ENCODE measurements at regions not wholly inside any gene's neighbourhood (a gene's known extent, or its start where the extent isn't known, plus 50 kb on each side); places are given as distances from the start of the nearest gene placed in this dataset.
A peak's percentile ranks its signal among the peaks of the same experiment; 100 is the strongest.

GRCh38 chr6:126947070-126947469 is 171.4 kb upstream of the RSPO3 start:
- H3K4me1 Mint-ChIP-seq (ENCODE audit: insufficient read depth, unreplicated experiment) = no peaks in the 10 kb centered on the region
- H3K27me3 Mint-ChIP-seq (ENCODE audit: insufficient read depth, unreplicated experiment) = peaks cover 35% of the 10 kb centered on the region
- H3K9me3 Mint-ChIP-seq (ENCODE audit: unreplicated experiment) = no peaks in the 10 kb centered on the region
- BruUV-seq (replicated peaks) = no TSS peak
- no peak for DNase-seq (ENCODE audit: unreplicated experiment)
- CTCF ChIA-PET = no interaction called here
- no peak overlapping the region for H3K27ac Mint-ChIP-seq (ENCODE audit: low read depth, unreplicated experiment)
- no peaks in the 10 kb centered on the region for H3K36me3 Mint-ChIP-seq (ENCODE audit: insufficient read depth, unreplicated experiment)
- POLR2A ChIA-PET = no interaction called here
- TF ChIP-seq CTCF (IDR thresholded peaks at IDR 0.05; ENCODE audit: unreplicated experiment) = no peak
- H3K4me3 Mint-ChIP-seq (ENCODE audit: unreplicated experiment) = no peak overlapping the region
- intact Hi-C loops (cut with micrococcal nuclease) = no loop called here

- intact Hi-C loops (cut with micrococcal nuclease) = no loop called here
- Mint-ChIP-seq H3K4me1 (ENCODE audit: insufficient read depth, unreplicated experiment) (no peaks in the 10 kb centered on the region), H3K27me3 (ENCODE audit: insufficient read depth, unreplicated experiment) (peaks cover 29% of the 10 kb centered on the region), H3K27ac (ENCODE audit: low read depth, unreplicated experiment) (no peak overlapping the region), H3K36me3 (ENCODE audit: insufficient read depth, unreplicated experiment) (no peaks in the 10 kb centered on the region), H3K4me3 (ENCODE audit: unreplicated experiment) (no peak overlapping the region), H3K9me3 (ENCODE audit: unreplicated experiment) (no peaks in the 10 kb centered on the region)
- no peak for DNase-seq (ENCODE audit: unreplicated experiment)
- POLR2A ChIA-PET = no interaction called here
- TF ChIP-seq CTCF (IDR thresholded peaks at IDR 0.05; ENCODE audit: unreplicated experiment) = no peak
- no TSS peak for BruUV-seq (replicated peaks)
- CTCF ChIA-PET = no interaction called here
These were observed 168.7 kb upstream of the RSPO3 start for GRCh38 chr6:126949786-126950185.

GRCh38 chr6:126955621-126956020 is 162.8 kb upstream of the RSPO3 start:
- ChIA-PET POLR2A (no interaction called here), CTCF (no interaction called here)
- peaks cover 67% of the 10 kb centered on the region for H3K27me3 Mint-ChIP-seq (ENCODE audit: insufficient read depth, unreplicated experiment)
- H3K36me3 Mint-ChIP-seq (ENCODE audit: insufficient read depth, unreplicated experiment) = no peaks in the 10 kb centered on the region
- H3K9me3 Mint-ChIP-seq (ENCODE audit: unreplicated experiment) = no peaks in the 10 kb centered on the region
- BruUV-seq (replicated peaks) = no TSS peak
- peak; percentile 22 for DNase-seq (ENCODE audit: unreplicated experiment)
- H3K27ac Mint-ChIP-seq (ENCODE audit: low read depth, unreplicated experiment) = no peak overlapping the region
- H3K4me3 Mint-ChIP-seq (ENCODE audit: unreplicated experiment) = no peak overlapping the region
- no peak for TF ChIP-seq CTCF (IDR thresholded peaks at IDR 0.05; ENCODE audit: unreplicated experiment)
- no peaks in the 10 kb centered on the region for H3K4me1 Mint-ChIP-seq (ENCODE audit: insufficient read depth, unreplicated experiment)
- intact Hi-C loops (cut with micrococcal nuclease) = no loop called here

- Mint-ChIP-seq H3K27ac (ENCODE audit: low read depth, unreplicated experiment) (no peak overlapping the region), H3K27me3 (ENCODE audit: insufficient read depth, unreplicated experiment) (peaks cover 48% of the 10 kb centered on the region), H3K36me3 (ENCODE audit: insufficient read depth, unreplicated experiment) (no peaks in the 10 kb centered on the region), H3K4me1 (ENCODE audit: insufficient read depth, unreplicated experiment) (no peaks in the 10 kb centered on the region), H3K4me3 (ENCODE audit: unreplicated experiment) (no peak overlapping the region), H3K9me3 (ENCODE audit: unreplicated experiment) (no peaks in the 10 kb centered on the region)
- TF ChIP-seq CTCF (IDR thresholded peaks at IDR 0.05; ENCODE audit: unreplicated experiment) = no peak
- CTCF ChIA-PET = interaction anchor here (0.6 kb wide), 1 partner anchor 16 kb away, joined by 4 read pairs; no protein-coding TSS in a partner anchor
- POLR2A ChIA-PET = no interaction called here
- DNase-seq (ENCODE audit: unreplicated experiment) = no peak
- BruUV-seq (replicated peaks) = no TSS peak
- intact Hi-C loops (cut with micrococcal nuclease) = no loop called here
These were observed 160.8 kb upstream of the RSPO3 start for GRCh38 chr6:126957721-126958120.

Data from MCF 10A (cell line).